GM12878 (cell line): ENCODE measurements at regions not wholly inside any gene's neighbourhood (a gene's known extent, or its start where the extent isn't known, plus 50 kb on each side); places are given as distances from the start of the nearest gene placed in this dataset.

Source experiments
- BMI1 ChIP-seq: fragments of 450-650 bp; IDR thresholded peaks from 2 replicates; pipeline ENCODE4 v1.6.1; 2016; ENCODE audit warnings: mild to moderate bottlenecking, moderate library complexity, borderline replicate concordance
- CHD2 ChIP-seq: IDR thresholded peaks from 2 replicates; pipeline ENCODE4 v1.6.1; 2011; ENCODE audit warnings: low read depth, low read length, improper control_type of control experiment, borderline replicate concordance
- CUX1 ChIP-seq: IDR thresholded peaks from 2 replicates; pipeline ENCODE4 v1.6.1; 2012; ENCODE audit warnings: improper control_type of control experiment, low read depth, low read length; ENCODE audit not compliant: insufficient replicate concordance
- EP300 ChIP-seq, 2 experiments: fragments of 150-350 bp in 1 of 2; IDR thresholded peaks; 2 replicates each; pipeline ENCODE4 v1.6.1; 2011 to 2012; ENCODE audit warnings: low read depth in 2 of 2, low read length in 2 of 2, borderline replicate concordance in 1 of 2, improper control_type of control experiment in 1 of 2, inconsistent platforms in 1 of 2; ENCODE audit not compliant: control insufficient read depth in 1 of 2
- SKIL ChIP-seq: fragments of 450-650 bp; IDR thresholded peaks from 2 replicates; pipeline ENCODE4 v1.6.1; 2017; ENCODE audit warnings: mild to moderate bottlenecking, low read depth, inconsistent platforms; ENCODE audit not compliant: poor library complexity, severe bottlenecking

- TF ChIP-seq EP300 (IDR thresholded peaks at IDR 0.05; ENCODE audit: borderline replicate concordance in 1 of 2, control insufficient read depth in 1 of 2, low read depth in 2 of 2, low read length in 2 of 2) (no peak), CHD2 (no peak), SKIL (no peak), BMI1 (no peak), CUX1 (no peak)
- TF ChIP-seq, all 136 proteins: peak for 0
Observed at GRCh38 chr22:49095366-49095765, 732.3 kb downstream of the BRD1 start (continued).
